Duodenal mucosa (tissue), 2 donors: ENCODE measurements at regions not wholly inside any gene's neighbourhood (a gene's known extent, or its start where the extent isn't known, plus 50 kb on each side); places are given as distances from the start of the nearest gene placed in this dataset.

Experiments
- H3K27ac ChIP-seq: one replicate; pipeline ENCODE4 v1.7.0; 2013; ENCODE audit warnings: low read depth, low read length
- H3K27me3 ChIP-seq, 2 donors: one replicate each; pipeline ENCODE4 v1.7.0; 2013; ENCODE audit warnings: low read length in 2 of 2, control low read depth in 1 of 2; ENCODE audit not compliant: insufficient read depth in 2 of 2, control insufficient read depth in 1 of 2
- H3K36me3 ChIP-seq, 2 donors: one replicate each; pipeline ENCODE4 v1.7.0; 2013; ENCODE audit warnings: low read length in 2 of 2, control low read depth in 1 of 2; ENCODE audit not compliant: insufficient read depth in 2 of 2, control insufficient read depth in 1 of 2
- H3K4me1 ChIP-seq, 2 donors: one replicate each; pipeline ENCODE4 v1.7.0; 2013; ENCODE audit warnings: low read length in 2 of 2, control low read depth in 1 of 2; ENCODE audit not compliant: insufficient read depth in 2 of 2, control insufficient read depth in 1 of 2
- H3K4me3 ChIP-seq, 2 donors: one replicate each; pipeline ENCODE4 v1.7.0; 2013; ENCODE audit warnings: low read length in 2 of 2, low read depth in 1 of 2
- H3K9ac ChIP-seq, 2 donors: one replicate each; pipeline ENCODE4 v1.7.0; 2013; ENCODE audit warnings: low read length in 2 of 2, low read depth in 1 of 2
- H3K9me3 ChIP-seq, 2 donors: one replicate each; pipeline ENCODE4 v1.7.0; 2013; ENCODE audit warnings: low read length in 2 of 2, control low read depth in 1 of 2; ENCODE audit not compliant: control insufficient read depth in 1 of 2

DNA sequence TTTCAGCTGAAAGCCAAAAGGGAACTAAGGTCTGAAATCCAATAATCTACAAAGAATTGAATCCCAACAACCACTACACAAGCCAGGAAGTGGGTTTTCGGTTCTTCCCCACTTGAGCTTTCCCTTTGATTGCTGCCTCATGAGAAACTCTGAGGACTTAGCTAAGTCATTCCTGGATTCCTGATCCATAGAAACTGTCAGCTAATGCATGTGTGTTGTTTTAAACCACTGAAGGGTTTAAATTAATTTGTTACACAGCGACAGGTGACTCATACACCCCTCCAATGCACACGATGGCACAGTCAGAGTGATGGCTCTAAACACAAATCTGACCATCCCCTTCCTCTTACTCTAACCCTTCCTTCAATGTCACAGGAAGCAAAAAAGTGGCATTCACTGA, 282.9 kb downstream of the RAB28 start:
- Histone ChIP-seq H3K9me3 (no peaks in the 10 kb centered on the region), H3K36me3 (no peaks in the 10 kb centered on the region), H3K27ac (no peak overlapping the region), H3K4me3 (no peak overlapping the region), H3K4me1 (no peaks in the 10 kb centered on the region), H3K9ac (no peak overlapping the region), H3K27me3 (no peaks in the 10 kb centered on the region)

DNA sequence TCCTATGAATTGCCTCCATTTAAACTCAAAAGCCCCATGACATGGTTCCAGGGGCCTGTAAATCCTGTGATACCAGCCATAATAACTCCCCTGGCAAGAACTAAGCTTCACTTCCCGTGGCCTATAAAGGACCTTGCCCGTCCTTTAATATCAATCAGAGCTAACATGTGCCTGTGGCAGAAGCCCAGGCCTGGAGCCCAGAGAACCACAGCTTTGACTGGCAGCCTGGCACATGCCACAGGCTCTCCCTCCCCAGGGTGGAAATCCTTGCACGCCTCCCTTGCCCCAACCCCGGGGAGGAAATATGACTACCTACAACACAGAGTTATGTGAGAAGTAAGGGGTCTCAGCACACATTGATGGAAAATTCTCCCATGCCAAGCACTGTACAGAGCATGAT, 287.4 kb downstream of the RAB28 start:
- H3K27ac ChIP-seq: no peak overlapping the region
- H3K9me3 ChIP-seq: no peaks in the 10 kb centered on the region

DNA sequence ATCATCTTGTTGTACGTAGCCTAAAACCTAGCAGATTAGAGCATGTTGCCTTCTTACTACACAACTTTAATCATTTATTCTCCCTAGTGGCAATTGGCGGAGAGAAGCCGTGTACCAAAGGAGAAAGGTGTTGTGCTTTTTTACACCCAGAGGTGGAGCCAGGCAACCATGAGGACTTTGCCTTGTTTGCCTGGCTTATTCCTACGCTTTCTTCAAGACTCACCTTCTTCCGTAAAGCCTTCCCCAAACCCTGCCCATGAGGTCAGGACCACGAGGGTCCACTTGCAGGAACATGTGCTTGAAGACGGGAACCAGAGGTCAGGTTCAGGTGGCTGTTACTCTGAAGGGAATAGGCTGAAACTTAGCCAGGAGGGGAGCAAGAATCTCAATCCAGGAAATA, 290.5 kb downstream of the RAB28 start:
- no peaks in the 10 kb centered on the region for H3K36me3 ChIP-seq
- no peaks in the 10 kb centered on the region for H3K9me3 ChIP-seq
- H3K27me3 ChIP-seq: no peaks in the 10 kb centered on the region
- no peak overlapping the region for H3K4me3 ChIP-seq
- H3K27ac ChIP-seq: no peak overlapping the region
- no peak overlapping the region for H3K9ac ChIP-seq
- no peaks in the 10 kb centered on the region for H3K4me1 ChIP-seq

More for the DNA sequence above, 287.4 kb downstream of the RAB28 start:
- Histone ChIP-seq H3K4me3 (no peak overlapping the region), H3K9ac (no peak overlapping the region), H3K4me1 (no peaks in the 10 kb centered on the region), H3K27me3 (no peaks in the 10 kb centered on the region), H3K36me3 (no peaks in the 10 kb centered on the region)

DNA sequence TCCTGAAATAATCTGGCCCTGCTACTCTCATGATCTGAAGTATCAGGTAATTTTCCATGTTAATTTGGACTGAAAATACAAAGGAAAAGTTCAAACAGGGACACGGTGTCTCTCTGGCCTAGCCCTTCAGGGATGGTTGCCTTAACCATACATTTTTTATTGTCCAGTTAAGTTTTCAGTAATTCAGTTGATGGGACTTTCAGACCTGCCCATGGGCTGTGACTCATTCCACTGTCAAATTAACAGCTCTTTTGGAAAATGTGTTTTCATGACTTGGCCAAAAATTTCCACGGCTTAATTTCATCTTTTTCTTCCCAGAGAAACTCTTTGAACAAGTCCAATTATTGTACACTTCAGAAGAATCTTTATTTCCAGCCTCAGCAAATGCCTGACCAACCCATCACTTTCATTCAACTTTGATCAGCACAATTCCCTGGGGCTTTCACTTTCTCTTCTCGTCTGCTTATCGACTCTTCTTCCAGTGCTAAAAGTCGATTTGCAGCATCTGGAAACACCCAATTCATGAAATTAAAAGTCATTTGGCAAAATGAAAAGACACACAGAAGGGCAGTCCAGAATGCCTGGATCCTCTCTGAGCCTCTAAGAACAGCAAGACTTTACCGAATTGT, 293.9 kb downstream of the RAB28 start:
- Histone ChIP-seq H3K27ac (no peak overlapping the region), H3K4me1 (no peaks in the 10 kb centered on the region), H3K4me3 (no peak overlapping the region), H3K36me3 (no peaks in the 10 kb centered on the region), H3K9me3 (no peaks in the 10 kb centered on the region), H3K9ac (no peak overlapping the region), H3K27me3 (no peaks in the 10 kb centered on the region)

DNA sequence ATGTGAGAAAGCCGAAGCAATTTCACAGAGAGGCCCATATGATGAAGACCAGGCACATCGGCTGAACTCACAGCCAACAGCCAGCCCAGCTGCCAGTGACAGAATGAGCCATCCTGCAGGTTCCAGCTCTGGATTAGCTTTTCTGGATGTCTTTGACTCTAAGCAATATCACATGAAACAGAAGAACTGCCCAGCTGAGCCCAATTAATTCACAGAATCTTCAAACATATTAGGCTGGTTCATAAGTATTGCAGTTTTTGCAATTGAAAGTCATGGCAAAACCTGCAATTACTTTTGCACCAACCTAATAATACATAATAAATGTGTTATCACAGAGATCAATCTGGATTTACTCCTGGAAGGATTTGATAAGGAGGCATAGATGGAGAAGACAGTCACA, 299.9 kb downstream of the RAB28 start:
- Histone ChIP-seq H3K36me3 (no peaks in the 10 kb centered on the region), H3K4me3 (no peak overlapping the region), H3K4me1 (no peaks in the 10 kb centered on the region)

DNA sequence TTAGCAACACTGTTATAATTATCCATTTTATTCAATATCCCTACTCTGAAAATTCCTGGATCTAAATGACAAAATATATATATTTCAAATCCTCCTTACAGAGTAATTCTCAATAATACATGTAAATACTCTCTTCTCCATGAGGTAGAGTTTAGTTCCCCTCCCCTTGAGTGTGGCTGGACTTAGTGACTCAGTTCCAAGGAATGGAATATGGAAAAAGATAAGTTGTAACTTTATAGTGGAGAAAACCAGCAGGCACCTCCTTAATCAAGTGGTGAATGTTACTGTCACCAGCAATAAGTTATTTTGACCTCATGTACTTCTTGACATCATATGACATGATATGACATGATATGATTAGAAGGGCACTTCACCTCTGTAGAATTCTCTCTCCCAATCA, 302.0 kb downstream of the RAB28 start:
- H3K9ac ChIP-seq: no peak overlapping the region
- H3K27ac ChIP-seq: no peak overlapping the region
- H3K36me3 ChIP-seq: no peaks in the 10 kb centered on the region
- no peaks in the 10 kb centered on the region for H3K4me1 ChIP-seq
- peaks cover 0 to 2% of the 10 kb centered on the region in 2 donors for H3K9me3 ChIP-seq
- H3K27me3 ChIP-seq: no peaks in the 10 kb centered on the region
- no peak overlapping the region for H3K4me3 ChIP-seq

More for the DNA sequence above, 299.9 kb downstream of the RAB28 start:
- no peaks in the 10 kb centered on the region for H3K27me3 ChIP-seq
- H3K27ac ChIP-seq: no peak overlapping the region
- H3K9me3 ChIP-seq: peaks cover 0 to 2% of the 10 kb centered on the region in 2 donors
- no peak overlapping the region for H3K9ac ChIP-seq

DNA sequence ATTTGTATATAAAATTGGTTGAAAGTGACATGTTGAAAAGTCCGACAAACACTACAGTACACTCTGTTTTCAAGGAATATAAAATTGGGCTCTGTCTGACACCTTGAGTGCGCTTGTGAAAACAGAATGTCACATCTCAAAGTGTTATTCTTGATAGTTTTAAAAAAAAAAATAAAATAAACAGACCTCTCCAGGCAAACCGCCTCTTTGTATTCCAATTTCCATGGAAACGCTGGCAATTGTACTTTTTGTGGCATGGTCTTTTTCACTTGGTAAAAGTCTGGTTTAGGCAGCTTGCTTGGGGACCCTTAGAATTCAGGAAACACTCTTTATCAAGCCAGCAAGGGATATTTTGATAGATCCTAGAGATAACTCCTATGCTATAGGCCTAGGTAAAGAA, 302.5 kb downstream of the RAB28 start:
- H3K27me3 ChIP-seq: no peaks in the 10 kb centered on the region

DNA sequence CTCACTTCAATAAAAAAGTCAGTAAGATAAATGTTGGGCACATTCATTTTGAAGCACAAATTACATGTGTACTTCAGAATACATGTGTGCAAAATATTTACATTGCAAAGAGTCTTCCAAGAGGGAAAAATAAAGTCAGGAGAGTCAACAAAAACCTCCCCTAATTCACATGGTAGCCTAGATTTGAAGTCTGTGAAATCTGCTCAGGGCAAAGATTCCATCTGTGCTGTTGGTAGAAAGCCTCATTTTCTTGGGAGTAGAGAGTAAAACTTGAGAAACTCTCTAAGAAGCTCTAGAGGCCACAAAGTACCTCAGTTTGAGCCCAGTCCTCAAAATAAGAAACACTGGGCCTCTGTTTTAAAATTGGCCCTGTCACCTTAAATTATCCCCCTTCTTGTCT, 303.4 kb downstream of the RAB28 start:
- H3K4me3 ChIP-seq: no peak overlapping the region
- no peaks in the 10 kb centered on the region for H3K4me1 ChIP-seq
- H3K27me3 ChIP-seq: no peaks in the 10 kb centered on the region
- H3K9ac ChIP-seq: no peak overlapping the region
- no peaks in the 10 kb centered on the region for H3K36me3 ChIP-seq
- no peak overlapping the region for H3K27ac ChIP-seq
- peaks cover 0 to 2% of the 10 kb centered on the region in 2 donors for H3K9me3 ChIP-seq

More for the DNA sequence above, 302.5 kb downstream of the RAB28 start:
- H3K9ac ChIP-seq: no peak overlapping the region
- H3K36me3 ChIP-seq: no peaks in the 10 kb centered on the region
- no peak overlapping the region for H3K27ac ChIP-seq
- H3K4me1 ChIP-seq: no peaks in the 10 kb centered on the region
- H3K4me3 ChIP-seq: no peak overlapping the region
- peaks cover 0 to 2% of the 10 kb centered on the region in 2 donors for H3K9me3 ChIP-seq

DNA sequence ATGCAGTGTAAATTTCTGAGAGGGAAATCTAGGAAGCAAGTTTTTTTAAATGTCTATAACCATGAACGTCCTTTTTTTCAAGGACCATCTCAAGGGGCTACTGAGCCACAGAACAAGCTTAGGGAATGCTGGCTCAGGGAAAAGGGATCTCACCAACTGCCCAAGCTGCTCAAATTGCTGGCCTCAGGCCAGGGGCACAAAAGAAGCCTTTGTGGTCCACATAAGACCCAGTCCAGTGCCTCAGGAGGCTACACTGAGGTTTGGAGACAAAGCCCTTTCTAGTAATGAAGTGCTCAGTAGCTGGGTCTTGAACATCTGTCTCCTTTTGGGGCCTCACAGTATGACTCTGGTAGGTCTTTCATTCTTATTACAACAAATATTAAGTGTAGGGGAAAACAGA, 305.5 kb downstream of the RAB28 start:
- no peaks in the 10 kb centered on the region for H3K4me1 ChIP-seq

DNA sequence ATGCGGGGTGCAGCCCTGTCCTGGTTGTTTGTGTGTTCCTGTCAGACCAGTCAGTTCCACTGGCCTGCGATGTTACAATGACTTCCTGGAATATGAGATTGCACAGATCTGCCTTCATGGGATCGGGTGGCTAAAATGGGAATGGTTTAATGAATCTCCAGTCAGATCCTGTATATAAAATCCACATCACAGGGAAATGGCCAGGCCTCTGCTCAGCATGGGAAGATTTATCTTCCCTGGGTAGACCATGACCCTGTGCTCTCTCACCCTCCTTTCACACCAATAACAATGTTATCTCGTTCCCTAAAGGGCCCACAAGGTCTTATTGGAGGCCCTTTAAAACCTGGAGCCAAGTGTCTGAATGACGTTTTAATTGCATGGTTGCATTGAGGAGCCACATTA, 307.4 kb downstream of the RAB28 start:
- no peaks in the 10 kb centered on the region for H3K4me1 ChIP-seq
- no peaks in the 10 kb centered on the region for H3K36me3 ChIP-seq
- H3K9ac ChIP-seq: no peak overlapping the region
- H3K9me3 ChIP-seq: peaks cover 0 to 2% of the 10 kb centered on the region in 2 donors
- no peak overlapping the region for H3K4me3 ChIP-seq
- H3K27me3 ChIP-seq: no peaks in the 10 kb centered on the region
- no peak overlapping the region for H3K27ac ChIP-seq

More for the DNA sequence above, 305.5 kb downstream of the RAB28 start:
- Histone ChIP-seq H3K27ac (no peak overlapping the region), H3K36me3 (no peaks in the 10 kb centered on the region), H3K9me3 (peaks cover 0 to 2% of the 10 kb centered on the region in 2 donors), H3K9ac (no peak overlapping the region), H3K4me3 (no peak overlapping the region), H3K27me3 (no peaks in the 10 kb centered on the region)
